Keratinocyte (primary cell): ENCODE measurements at regions not wholly inside any gene's neighbourhood (a gene's known extent, or its start where the extent isn't known, plus 50 kb on each side); places are given as distances from the start of the nearest gene placed in this dataset.

ENCODE experiments used
- CTCF ChIP-seq, 3 experiments: IDR thresholded peaks in 1 of 3; conservative IDR thresholded peaks in 1 of 3; optimal IDR thresholded peaks in 1 of 3; 2 replicates in 2 of 3; 3 replicates in 1 of 3; pipeline versions ENCODE3 to v1.5.1; 2011; ENCODE audit warnings: low read length in 3 of 3, mild to moderate bottlenecking in 3 of 3, moderate library complexity in 2 of 3, control low read depth in 1 of 3, inconsistent platforms in 1 of 3; ENCODE audit not compliant: insufficient read depth in 2 of 3; ENCODE audit errors: extremely low read depth in 1 of 3
- EZH2 ChIP-seq: IDR thresholded peaks from one replicate; pipeline ENCODE4 v1.6.1; 2012; ENCODE audit warnings: inconsistent platforms, mild to moderate bottlenecking, low read length, moderate library complexity

- no peak for TF ChIP-seq CTCF (optimal IDR thresholded peaks at IDR 0.05 in 1 of 3, IDR thresholded peaks at IDR 0.05 in 1 of 3, conservative IDR thresholded peaks at IDR 0.05 in 1 of 3; ENCODE audit: extremely low read depth in 1 of 3, insufficient read depth in 2 of 3, low read length in 3 of 3)
- no peak for TF ChIP-seq EZH2
These were observed 128.9 kb upstream of the DCLK2 start for GRCh38 chr4:149949381-149949780.
